CD14-positive monocyte (primary cell): ENCODE measurements at regions not wholly inside any gene's neighbourhood (a gene's known extent, or its start where the extent isn't known, plus 50 kb on each side); places are given as distances from the start of the nearest gene placed in this dataset.

Experiments used
- DNase-seq, 3 donors: peaks; one replicate each; pipeline ENCODE4 v3.0.0-alpha.2; 2011 to 2022
- H2AFZ ChIP-seq: 2 replicates; pipeline ENCODE4 v1.6.0; 2012; ENCODE audit warnings: mild to moderate bottlenecking, low read depth, low read length, inconsistent platforms; ENCODE audit not compliant: insufficient read depth, poor library complexity, severe bottlenecking
- H3K27ac ChIP-seq, 2 donors: 1 replicate in 1 of 2; 2 replicates in 1 of 2; pipeline ENCODE4 v1.5.1; 2012 to 2013; ENCODE audit warnings: low read length in 2 of 2, control low read depth in 1 of 2, inconsistent platforms in 1 of 2, low read depth in 1 of 2, mild to moderate bottlenecking in 1 of 2
- H3K27me3 ChIP-seq, 2 donors: one replicate each; pipeline versions ENCODE4 v1.6.0 to v1.6.1; 2011 to 2013; ENCODE audit warnings: low read length in 2 of 2; ENCODE audit not compliant: control insufficient read depth in 2 of 2, insufficient read depth in 2 of 2
- H3K36me3 ChIP-seq, 2 donors: replicated peaks in 1 of 2; 1 replicate in 1 of 2; 2 replicates in 1 of 2; pipeline versions ENCODE4 v1.5.1 to v1.6.1; 2012 to 2013; ENCODE audit warnings: low read length in 2 of 2, control low read depth in 1 of 2, inconsistent platforms in 1 of 2, mild to moderate bottlenecking in 1 of 2; ENCODE audit not compliant: insufficient read depth in 2 of 2, control insufficient read depth in 1 of 2
- H3K4me1 ChIP-seq, 2 donors: 1 replicate in 1 of 2; 2 replicates in 1 of 2; pipeline versions ENCODE4 v1.5.1 to v1.6.1; 2012 to 2013; ENCODE audit warnings: low read length in 2 of 2, control low read depth in 1 of 2, inconsistent platforms in 1 of 2, mild to moderate bottlenecking in 1 of 2, moderate library complexity in 1 of 2; ENCODE audit not compliant: insufficient read depth in 2 of 2, control insufficient read depth in 1 of 2
- H3K4me2 ChIP-seq: replicated peaks from 2 replicates; pipeline ENCODE3; 2012; ENCODE audit warnings: low read length, moderate library complexity, mild to moderate bottlenecking; ENCODE audit not compliant: poor library complexity, severe bottlenecking; ENCODE audit errors: extremely low read depth
- H3K4me3 ChIP-seq, 3 experiments: fragments of 200-600 bp in 1 of 3; sonication (generic) in 1 of 3; replicated peaks in 1 of 3; 1 replicate in 2 of 3; 2 replicates in 1 of 3; pipeline ENCODE4 v1.5.1; 2011 to 2013; ENCODE audit warnings: low read length in 3 of 3, mild to moderate bottlenecking in 3 of 3, control low read depth in 2 of 3, low read depth in 2 of 3, inconsistent platforms in 1 of 3, moderate library complexity in 1 of 3
- H3K79me2 ChIP-seq: 2 replicates; pipeline ENCODE4 v1.6.0; 2012; ENCODE audit warnings: mild to moderate bottlenecking, control low read depth, inconsistent platforms, low read length, moderate library complexity; ENCODE audit not compliant: insufficient read depth
- H3K9ac ChIP-seq: 2 replicates; pipeline ENCODE4 v1.6.0; 2017; ENCODE audit warnings: low read length, mild to moderate bottlenecking; ENCODE audit not compliant: insufficient read depth, poor library complexity, severe bottlenecking
- H3K9me3 ChIP-seq, 2 donors: replicated peaks in 1 of 2; 1 replicate in 1 of 2; 2 replicates in 1 of 2; pipeline versions ENCODE4 v1.5.1 to v1.6.1; 2012 to 2013; ENCODE audit warnings: low read length in 2 of 2, control low read depth in 1 of 2; ENCODE audit not compliant: control insufficient read depth in 1 of 2, insufficient read depth in 1 of 2
- H4K20me1 ChIP-seq: 2 replicates; pipeline ENCODE4 v1.6.0; 2012; ENCODE audit warnings: mild to moderate bottlenecking, low read length, control low read depth, moderate library complexity; ENCODE audit not compliant: insufficient read depth
- H3K27ac Mint-ChIP-seq, 7 donors: one replicate each; pipeline ENCODE4 v1.8.0; 2020; ENCODE audit warnings: mild to moderate bottlenecking in 7 of 7, mixed read lengths in 7 of 7, moderate library complexity in 6 of 7, inconsistent platforms in 2 of 7
- H3K27me3 Mint-ChIP-seq, 3 donors: one replicate each; pipeline ENCODE4 v1.8.0; 2021 to 2022; ENCODE audit warnings: low read depth in 3 of 3, mild to moderate bottlenecking in 3 of 3, mixed read lengths in 3 of 3, moderate library complexity in 3 of 3, inconsistent platforms in 1 of 3
- H3K36me3 Mint-ChIP-seq, 2 donors: one replicate each; pipeline ENCODE4 v1.8.0; 2020; ENCODE audit warnings: mixed read lengths in 2 of 2, inconsistent platforms in 1 of 2, mild to moderate bottlenecking in 1 of 2
- H3K4me1 Mint-ChIP-seq: one replicate; pipeline ENCODE4 v1.8.0; 2020; ENCODE audit warnings: mild to moderate bottlenecking, mixed read lengths
- H3K4me3 Mint-ChIP-seq, 2 donors: one replicate each; pipeline ENCODE4 v1.8.0; 2020; ENCODE audit warnings: mild to moderate bottlenecking in 2 of 2, mixed read lengths in 2 of 2, moderate library complexity in 1 of 2
- H3K9me3 Mint-ChIP-seq, 7 donors: one replicate each; pipeline ENCODE4 v1.8.0; 2020 to 2022; ENCODE audit warnings: mixed read lengths in 7 of 7, mild to moderate bottlenecking in 6 of 7, moderate library complexity in 6 of 7, inconsistent platforms in 2 of 7
- CTCF ChIP-seq: fragments of 200-600 bp; IDR thresholded peaks from one replicate; pipeline ENCODE4 v1.8.0; 2022; ENCODE audit warnings: antibody characterized with exemption, mild to moderate bottlenecking
- WGBS: methylation state at CpG from one replicate; pipeline ENCODE4 v1.1.5; 2013; ENCODE audit warnings: missing lambda C conversion rate; ENCODE audit not compliant: insufficient coverage; 5-methylcytosine and 5-hydroxymethylcytosine counted together
- intact Hi-C, 2 donors: fragments of 100-400 bp; cut with micrococcal nuclease; formaldehyde crosslinking; loops; one replicate each; pipeline versions ENCODE4 v1.15.0 to v1.15.1; 2023

- intact Hi-C loops, result no loop called here
- DNase-seq, result peak; percentile 35 to 59 (median 58)
- H4K20me1 ChIP-seq, result no peaks in the 10 kb centered on the region
- no peaks in the 10 kb centered on the region for H3K79me2 ChIP-seq
- H3K9me3 ChIP-seq, result no peaks in the 10 kb centered on the region
- peak overlapping the region; percentile 27 for H3K4me2 ChIP-seq
- no peaks in the 10 kb centered on the region for H3K36me3 ChIP-seq
- peak overlapping the region in 1 of 3 experiments; percentile 19 for H3K4me3 ChIP-seq
- peak overlapping the region; percentile 14 for H2AFZ ChIP-seq
- no peak overlapping the region for H3K9ac ChIP-seq
- H3K4me1 Mint-ChIP-seq, result peaks cover 38% of the 10 kb centered on the region
- peak overlapping the region; percentile 11 to 68 for H3K4me3 Mint-ChIP-seq
- H3K4me1 ChIP-seq, result peaks cover 23 to 25% of the 10 kb centered on the region in 2 donors
- H3K9me3 Mint-ChIP-seq, result peaks cover 0 to 3% (median 0%) of the 10 kb centered on the region in 7 donors
- no peaks in the 10 kb centered on the region for H3K27me3 ChIP-seq
- no peak overlapping the region for H3K27ac ChIP-seq
- WGBS, result 28% methylated on average over 18 of the region's 26 CpGs
- H3K36me3 Mint-ChIP-seq, result no peaks in the 10 kb centered on the region
- TF ChIP-seq CTCF, result peak; percentile 64
- H3K27ac Mint-ChIP-seq, result peak overlapping the region in 2 of 7 donors; percentile 12 to 38
- H3K27me3 Mint-ChIP-seq, result peaks cover 0 to 2% (median 0%) of the 10 kb centered on the region in 3 donors
Measured at GRCh38 chr10:6920072-6921019, 340.3 kb upstream of the PRKCQ start.

GRCh38 chr10:6919077-6919476 lies 339.0 kb upstream of the PRKCQ start:
- Mint-ChIP-seq H3K36me3 (no peaks in the 10 kb centered on the region), H3K27me3 (peaks cover 0 to 2% (median 0%) of the 10 kb centered on the region in 3 donors)
- no peaks in the 10 kb centered on the region for H3K27me3 ChIP-seq

More at GRCh38 chr10:6919077-6919476, 339.0 kb upstream of the PRKCQ start:
- peaks cover 0 to 3% (median 0%) of the 10 kb centered on the region in 7 donors for H3K9me3 Mint-ChIP-seq
- no peak for DNase-seq
- no peak overlapping the region for H2AFZ ChIP-seq
- peaks cover 23 to 25% of the 10 kb centered on the region in 2 donors for H3K4me1 ChIP-seq
- no peak overlapping the region for H3K4me2 ChIP-seq
- no peak for TF ChIP-seq CTCF
- no peaks in the 10 kb centered on the region for H3K9me3 ChIP-seq
- no peak overlapping the region for H3K27ac ChIP-seq
- no peaks in the 10 kb centered on the region for H3K79me2 ChIP-seq
- no peak overlapping the region for H3K9ac ChIP-seq
- no peaks in the 10 kb centered on the region for H4K20me1 ChIP-seq
- H3K36me3 ChIP-seq, result no peaks in the 10 kb centered on the region
- intact Hi-C loops, result loop anchor here (5.0 kb wide), 2 partner anchors 268 to 498 kb away; no protein-coding TSS in a partner anchor
- H3K4me3 ChIP-seq, result no peak overlapping the region
- H3K27ac Mint-ChIP-seq, result no peak overlapping the region
- peaks cover 36% of the 10 kb centered on the region for H3K4me1 Mint-ChIP-seq
- H3K4me3 Mint-ChIP-seq, result no peak overlapping the region
- WGBS, result no CpG with 5 or more reads among the region's 2 CpGs
